Stimulated activated naive CD4-positive, alpha-beta T cell treated with Interleukin-2 at 50 U/mL for 16 hours (primary cell): ENCODE measurements at regions not wholly inside any gene's neighbourhood (a gene's known extent, or its start where the extent isn't known, plus 50 kb on each side); places are given as distances from the start of the nearest gene placed in this dataset.

Experiments
- DNase-seq: peaks from one replicate; lab custom pipeline; 2025; lab: John Stamatoyannopoulos, UW

DNA sequence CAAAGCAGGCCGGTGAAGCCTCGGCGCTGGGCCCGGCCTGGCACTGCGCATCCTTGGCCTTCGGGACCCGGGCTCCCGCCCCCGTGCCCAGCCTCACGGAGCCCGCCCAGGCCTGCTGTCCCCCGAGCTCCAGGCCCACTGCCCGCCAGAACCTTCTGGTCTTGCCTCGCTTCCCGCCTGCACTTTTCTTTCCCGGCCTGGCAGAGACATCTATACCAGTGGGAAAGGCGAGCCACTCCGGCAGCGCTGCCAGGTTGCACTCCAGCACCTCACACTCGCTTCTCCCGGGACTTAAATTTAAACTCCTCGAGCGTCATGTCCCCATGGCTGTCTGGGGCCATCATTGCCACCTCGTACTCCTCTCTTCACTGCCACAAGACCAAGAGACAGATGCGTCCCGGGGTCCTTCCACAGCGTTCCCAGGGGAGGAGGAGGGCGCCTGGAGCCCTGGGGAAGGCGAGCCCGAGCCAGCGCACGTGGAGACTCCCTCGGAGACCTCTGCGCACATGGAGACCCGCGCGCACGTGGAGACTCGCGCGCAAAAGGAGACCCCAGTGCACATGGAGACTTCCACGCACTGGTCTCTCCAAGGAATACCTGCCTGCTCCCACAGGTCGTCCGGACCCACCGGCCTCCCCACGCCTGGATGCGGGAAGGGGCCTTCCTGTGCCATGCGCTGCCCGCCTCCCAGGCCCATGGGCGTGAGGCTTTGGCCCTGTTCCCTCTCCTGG, 253.1 kb upstream of the SALL3 start:
- DNase-seq: no peak

DNA sequence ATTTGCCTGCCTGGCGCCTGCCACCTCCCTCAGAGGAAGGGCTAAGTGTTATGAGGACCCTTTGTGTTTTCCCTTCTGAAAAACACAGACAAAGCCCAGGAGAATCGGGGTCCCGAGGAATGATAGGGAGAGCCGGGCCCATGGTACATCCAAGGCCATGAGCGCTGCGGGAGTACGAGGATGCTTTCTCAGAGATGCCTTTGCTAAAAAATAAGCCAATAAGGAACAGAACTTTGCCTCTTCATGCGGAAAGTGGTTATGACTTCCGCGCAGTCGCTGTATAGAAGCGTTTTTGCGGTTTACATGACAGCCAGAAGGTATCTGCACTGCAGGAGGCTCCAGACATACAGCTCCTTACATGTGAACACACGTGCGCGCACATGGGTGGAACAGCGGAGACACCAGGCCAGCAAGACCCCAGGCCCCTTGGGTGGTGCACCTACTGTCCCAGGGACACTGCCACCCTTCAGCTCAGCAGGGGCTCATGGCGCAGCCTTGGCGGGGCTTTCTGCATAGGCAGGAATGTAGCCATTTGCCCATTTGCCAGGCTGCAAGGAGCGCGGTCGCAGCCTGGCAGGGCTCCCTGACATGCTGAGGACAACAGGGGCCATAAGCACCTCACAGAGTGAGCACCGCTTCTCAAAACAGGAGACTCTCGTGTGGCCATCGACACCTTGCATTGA, 252.4 kb upstream of the SALL3 start:
- DNase-seq: no peak

- no peak for DNase-seq
Observed at GRCh38 chr18:78727877-78728783, 251.5 kb upstream of the SALL3 start.

DNA sequence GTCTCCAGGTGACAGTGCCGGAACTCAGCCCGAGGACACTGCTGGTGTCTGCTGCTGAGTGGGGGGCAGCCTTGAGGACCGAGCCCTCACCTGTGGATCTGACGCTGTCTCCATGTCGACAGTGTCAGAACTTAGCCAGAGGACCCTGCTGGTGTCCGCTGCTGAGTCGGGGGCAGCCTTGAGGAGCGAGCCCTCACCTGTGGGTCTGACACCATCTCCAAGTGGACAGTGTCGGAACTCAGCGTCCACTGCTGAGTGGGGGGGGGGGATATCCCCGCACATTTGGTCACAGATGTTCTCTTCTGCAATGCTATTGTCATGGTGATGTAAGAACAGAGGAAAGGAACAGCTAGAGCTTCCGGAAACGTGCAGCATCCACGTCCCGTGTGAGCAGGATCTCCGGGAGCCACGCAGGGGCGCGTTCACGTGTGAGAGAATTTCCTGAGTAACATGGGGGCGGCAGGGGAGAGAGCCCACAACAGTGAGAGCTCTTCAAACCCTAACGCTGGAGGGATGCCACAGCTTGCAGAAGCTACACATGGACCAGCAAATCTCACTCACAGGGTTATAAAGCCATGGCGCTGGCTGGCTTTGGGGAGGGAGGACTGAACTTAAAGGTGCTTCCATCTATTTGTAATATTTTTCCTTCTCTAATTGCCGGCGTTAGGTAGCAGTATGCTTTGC, 250.7 kb upstream of the SALL3 start:
- DNase-seq: no peak

DNA sequence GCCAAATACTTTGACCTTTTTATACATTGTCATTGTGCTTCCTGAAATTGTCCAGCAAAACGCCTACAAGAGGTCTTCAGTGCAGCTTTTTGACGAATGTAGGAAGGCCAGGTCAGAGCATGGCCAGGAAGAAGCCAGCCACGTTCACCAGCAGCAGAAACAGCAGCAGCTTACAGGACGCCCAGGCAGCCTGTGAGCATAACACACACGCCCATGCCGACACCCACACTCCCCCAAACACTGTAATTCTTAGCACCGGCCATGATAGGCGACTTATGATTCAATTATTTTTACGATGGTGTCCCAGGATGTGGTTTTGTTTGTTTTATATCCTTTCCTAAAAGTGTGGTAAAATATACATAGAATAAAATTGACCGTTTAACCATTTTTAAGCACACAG, 249.1 kb upstream of the SALL3 start:
- no peak for DNase-seq

DNA sequence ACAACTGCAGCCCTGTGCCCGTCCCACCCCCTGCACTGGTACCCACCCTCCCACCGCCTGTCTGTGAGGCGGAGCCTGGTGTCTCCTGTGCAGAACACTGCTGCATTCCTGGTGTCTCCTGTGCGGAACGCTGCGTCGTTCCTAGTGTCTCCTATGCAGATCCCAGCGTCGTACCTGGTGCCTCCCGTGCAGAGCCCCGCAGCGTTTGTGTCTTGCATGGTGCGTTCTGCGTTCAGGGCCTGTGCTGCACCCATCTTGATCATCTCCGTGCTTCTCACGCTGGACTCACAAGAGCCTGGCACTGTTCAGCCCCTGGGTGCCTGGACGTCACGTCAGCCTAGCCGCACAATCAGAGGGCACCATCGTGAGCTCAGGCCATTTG, 248.6 kb upstream of the SALL3 start:
- DNase-seq: no peak

- DNase-seq: no peak
Observed at GRCh38 chr18:78731398-78732032, 248.1 kb upstream of the SALL3 start.

GRCh38 chr18:78732273-78733210, 247.1 kb upstream of the SALL3 start:
- no peak for DNase-seq

- DNase-seq: no peak
Observed at GRCh38 chr18:78733762-78734613, 245.6 kb upstream of the SALL3 start.

GRCh38 chr18:78734614-78734945, 245.0 kb upstream of the SALL3 start:
- DNase-seq: no peak

DNA sequence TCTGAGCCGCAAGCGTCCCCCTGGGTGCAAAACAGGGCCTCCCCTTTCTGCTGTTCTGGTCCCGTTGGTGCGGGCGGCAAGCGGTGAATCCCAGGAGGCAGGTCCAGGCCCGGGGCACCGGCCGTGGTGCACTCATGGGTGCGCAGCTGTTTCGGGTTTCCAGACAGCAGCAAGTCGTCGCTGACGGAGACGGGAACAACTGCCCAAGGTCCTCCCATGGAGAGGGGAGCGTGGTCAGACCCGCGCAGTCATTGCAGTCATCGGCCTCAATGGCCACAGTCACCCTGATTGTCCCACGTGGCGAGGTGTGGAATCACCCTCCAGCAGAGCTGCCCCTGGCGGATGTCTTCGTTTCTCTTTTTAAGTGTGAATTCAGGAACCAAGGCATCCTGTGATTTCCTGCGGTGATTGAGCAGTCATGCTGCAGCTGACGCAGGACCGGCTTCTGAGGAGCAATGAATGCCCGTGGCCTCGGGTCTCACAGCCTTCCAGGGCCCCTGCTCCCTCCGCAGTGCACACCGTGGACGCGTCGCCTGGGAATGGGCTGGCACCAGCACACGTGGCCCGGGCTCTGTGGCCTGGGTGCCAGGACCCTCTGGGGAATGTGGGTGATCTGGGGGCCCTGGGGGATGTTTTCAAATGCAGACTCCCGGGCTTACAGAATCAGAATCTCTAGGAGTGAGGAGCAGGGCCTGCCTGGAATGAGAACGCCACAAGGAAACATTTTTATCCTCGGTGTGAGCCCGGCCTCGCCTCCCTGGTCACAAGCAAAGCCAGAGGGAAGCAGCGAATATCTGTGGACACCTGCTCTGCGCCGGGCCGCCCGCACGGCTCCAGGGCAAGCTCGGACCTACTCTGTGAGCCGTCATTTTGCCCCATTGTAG, 244.2 kb upstream of the SALL3 start:
- DNase-seq: no peak

DNA sequence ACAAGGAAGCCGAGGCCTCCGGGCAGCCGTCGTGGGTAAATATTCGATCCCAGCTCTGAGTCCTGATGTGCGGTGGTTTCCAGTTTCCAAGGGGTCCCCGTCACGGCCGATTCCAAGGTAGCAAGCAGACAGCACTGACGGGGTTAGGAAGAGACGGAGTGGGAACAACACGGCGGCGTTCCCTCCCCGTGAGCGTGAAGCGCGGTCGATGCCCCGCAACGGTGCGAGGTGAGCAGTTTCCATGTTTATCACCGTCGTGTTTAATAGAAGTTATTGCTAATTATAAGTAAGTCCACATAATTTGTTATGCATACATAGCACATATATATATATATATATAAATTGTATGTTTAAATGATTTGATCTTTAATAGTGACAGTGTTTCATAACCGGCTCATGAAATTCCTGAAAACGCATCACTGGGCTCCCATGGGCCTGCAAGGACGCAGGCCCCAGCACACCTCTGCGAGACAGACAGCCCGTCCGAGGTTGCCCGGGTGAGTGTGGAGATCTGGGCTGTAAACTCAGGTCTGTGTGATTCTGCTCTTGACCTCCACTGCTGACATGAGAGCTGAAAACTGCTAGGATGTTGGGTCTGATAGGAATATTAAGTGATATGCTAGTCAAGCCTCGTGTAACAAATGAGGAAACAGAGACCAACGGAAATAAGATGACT, 243.5 kb upstream of the SALL3 start:
- DNase-seq: no peak

DNA sequence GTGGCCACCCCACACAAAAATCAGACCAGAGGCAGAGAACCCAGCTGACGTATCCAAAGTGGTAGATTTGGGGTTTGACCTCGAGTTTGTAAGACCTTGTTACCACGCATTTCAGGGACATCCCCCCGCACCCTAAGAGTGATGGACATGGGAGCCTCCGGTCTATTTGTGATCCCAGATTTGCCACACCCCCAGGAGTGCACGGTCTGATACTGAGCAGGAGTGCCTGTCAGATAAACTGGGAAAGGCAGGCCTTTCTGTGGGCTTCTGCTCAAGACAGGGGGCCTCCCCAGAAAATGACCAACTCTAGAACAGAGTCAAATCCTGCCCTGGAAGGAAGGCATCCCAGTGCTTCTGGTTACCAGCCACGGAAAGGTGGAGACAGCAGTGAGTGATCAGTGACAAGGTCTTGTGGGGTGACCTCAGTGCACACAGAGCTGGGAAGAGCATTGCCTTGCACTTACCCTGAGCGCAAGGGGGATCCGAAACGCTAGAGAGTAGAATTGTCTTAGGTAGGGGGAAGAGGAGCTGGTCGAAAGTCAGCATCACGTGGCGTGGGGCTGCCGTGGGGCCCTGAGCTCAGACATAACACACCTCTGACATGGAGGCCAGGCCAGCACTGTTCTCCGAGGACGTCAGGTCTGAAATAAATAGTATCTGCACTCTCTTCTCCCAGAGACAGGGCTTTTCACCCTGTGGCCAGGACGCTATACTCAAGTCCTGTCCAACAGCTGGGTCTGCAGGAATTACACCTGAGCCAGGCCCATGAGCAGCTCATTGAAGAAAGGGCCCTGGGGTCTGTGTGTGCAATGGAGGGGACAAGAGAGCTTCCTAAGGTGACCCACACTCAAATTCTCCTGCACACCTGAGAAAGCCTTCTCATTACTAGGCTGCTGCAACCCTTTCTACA, 242.4 kb upstream of the SALL3 start:
- no peak for DNase-seq

DNA sequence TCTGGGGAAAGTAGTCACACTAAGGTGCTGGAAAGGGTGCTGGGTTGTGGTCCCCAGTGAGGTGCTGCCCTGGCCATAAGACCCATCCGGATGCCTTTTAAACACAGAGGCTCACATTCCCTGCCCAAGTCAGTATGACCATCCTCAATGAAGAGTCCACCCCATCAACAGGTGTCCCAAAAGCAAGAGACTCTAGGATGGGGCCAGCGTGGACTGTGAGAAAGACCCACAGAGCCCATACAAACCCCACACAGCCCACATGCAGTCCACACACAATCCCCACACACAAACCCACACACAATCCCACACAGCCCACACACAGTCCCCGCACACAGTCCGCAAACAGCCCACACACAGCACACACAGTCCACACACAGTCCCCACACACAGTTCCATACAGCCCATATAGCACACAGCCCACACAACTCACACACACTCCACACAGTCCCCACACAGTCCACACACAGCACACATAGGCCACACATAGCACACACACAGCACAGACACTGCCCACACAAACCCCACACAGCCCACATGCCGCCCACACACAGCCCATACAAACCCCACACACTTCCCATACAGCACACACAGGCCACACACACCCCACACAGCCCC, 241.4 kb upstream of the SALL3 start:
- no peak for DNase-seq

DNA sequence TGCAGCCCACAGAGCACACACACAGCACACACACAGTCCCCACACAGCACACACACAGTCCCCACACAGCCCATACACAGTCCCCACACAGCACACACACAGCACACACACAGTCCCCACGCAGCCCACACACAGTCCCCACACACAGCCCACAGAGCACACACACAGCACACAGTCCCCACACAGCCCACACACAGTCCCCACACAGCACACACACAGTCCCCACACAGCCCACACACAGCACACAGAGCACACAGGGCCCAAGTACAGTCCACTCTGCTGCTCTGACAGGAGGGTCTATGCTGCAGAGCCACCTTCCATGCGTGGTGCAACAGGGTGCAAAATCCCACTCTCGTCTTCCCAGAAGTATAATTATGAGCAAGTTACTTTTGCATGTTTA, 240.5 kb upstream of the SALL3 start:
- DNase-seq: no peak

DNA sequence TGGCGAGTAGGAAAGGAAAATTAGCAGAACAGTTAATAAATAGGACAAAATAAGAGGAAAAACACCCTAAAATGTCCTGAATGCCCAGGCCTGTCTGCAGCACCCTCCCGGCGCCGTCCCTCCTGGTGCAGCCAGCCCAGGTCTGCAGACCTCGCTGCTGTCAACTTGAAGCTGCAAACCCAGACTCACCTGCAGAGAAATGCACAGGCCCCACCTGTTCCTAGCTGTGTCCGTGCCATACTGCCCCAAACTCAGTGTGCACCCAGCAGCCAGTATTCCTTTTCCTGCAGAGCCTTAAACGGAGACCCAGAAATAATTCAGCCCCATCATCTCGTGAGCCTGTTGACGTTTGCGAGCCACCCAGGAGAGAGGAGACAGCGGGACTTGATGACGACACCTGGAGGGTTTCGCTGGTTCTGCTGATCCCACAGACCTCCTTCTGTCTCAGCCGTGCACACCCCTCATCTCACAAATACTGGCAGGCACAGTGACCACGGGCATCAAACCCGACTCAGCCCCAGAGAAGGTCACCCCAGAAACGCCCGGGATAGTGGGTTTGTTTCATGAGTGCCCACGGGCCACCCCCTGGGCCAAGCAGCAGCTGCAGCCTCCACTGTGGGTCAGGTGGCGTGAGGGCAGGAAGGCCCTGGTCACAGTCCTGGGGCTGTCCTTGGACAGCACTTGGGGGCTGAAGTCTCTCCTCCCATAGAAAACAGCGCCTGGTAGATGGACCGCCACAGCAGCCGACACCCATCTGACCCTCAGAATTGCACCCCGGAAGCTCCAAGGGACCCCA, 239.5 kb upstream of the SALL3 start:
- DNase-seq: no peak
